ENCODE measurements at regions not wholly inside any gene's neighbourhood (a gene's known extent, or its start where the extent isn't known, plus 50 kb on each side); places are given as distances from the start of the nearest gene placed in this dataset.

DNA sequence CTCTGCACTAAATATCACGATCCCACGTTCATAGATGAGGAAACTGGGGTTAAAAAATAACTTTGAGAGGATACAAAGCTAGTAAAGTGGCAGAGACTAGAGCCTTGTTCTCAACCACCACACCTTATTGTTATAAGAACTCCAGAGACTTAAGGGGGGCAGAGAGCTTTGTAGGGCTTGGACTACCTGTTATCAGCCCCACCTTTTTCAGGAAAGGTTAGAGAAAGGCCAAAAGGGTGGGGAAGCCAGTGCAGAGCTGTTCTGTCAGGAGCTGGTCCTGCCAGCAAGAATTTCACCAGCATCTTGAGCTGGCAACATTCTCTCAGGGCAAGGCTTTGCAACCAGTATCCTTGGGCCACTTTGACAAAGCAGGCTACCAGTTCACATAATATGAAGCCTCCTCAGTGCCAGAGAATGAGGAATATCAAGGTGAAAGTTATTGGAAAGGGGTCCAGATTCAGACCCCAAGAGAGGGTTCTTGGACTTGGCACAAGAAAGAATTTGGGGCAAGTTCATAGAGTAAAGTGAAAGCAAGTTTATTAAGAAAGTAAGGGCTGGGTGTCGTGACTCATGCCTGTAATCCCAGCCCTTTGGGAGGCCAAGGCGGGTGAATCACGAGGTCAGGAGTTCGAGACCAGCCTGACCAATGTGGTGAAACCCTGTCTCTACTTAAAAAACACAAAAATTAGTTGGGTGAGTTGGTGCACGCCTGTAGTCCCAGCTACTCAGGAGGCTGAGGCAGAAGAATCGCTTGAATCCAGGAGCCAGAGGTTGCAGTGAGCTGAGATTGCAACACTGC is 66.2 kb upstream of the CLINT1 start:
- H3K4me3 ChIP-seq (ENCODE audit: low read depth, low read length), result no peak overlapping the region
- ChIA-PET POLR2A (no interaction called here), CTCF (no interaction called here)
- H3K27me3 ChIP-seq (ENCODE audit: control insufficient read depth, insufficient read depth, low read length), result no peaks in the 10 kb centered on the region
- TF ChIP-seq, protein P1, sequence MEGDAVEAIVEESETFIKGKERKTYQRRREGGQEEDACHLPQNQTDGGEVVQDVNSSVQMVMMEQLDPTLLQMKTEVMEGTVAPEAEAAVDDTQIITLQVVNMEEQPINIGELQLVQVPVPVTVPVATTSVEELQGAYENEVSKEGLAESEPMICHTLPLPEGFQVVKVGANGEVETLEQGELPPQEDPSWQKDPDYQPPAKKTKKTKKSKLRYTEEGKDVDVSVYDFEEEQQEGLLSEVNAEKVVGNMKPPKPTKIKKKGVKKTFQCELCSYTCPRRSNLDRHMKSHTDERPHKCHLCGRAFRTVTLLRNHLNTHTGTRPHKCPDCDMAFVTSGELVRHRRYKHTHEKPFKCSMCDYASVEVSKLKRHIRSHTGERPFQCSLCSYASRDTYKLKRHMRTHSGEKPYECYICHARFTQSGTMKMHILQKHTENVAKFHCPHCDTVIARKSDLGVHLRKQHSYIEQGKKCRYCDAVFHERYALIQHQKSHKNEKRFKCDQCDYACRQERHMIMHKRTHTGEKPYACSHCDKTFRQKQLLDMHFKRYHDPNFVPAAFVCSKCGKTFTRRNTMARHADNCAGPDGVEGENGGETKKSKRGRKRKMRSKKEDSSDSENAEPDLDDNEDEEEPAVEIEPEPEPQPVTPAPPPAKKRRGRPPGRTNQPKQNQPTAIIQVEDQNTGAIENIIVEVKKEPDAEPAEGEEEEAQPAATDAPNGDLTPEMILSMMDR (IDR thresholded peaks at IDR 0.05; ENCODE audit: insufficient read depth, low read depth, low read length), result no peak
- H3K36me3 ChIP-seq (ENCODE audit: control insufficient read depth, insufficient read depth, low read length), result no peaks in the 10 kb centered on the region
- no peak for DNase-seq (ENCODE audit: low read depth)

DNA sequence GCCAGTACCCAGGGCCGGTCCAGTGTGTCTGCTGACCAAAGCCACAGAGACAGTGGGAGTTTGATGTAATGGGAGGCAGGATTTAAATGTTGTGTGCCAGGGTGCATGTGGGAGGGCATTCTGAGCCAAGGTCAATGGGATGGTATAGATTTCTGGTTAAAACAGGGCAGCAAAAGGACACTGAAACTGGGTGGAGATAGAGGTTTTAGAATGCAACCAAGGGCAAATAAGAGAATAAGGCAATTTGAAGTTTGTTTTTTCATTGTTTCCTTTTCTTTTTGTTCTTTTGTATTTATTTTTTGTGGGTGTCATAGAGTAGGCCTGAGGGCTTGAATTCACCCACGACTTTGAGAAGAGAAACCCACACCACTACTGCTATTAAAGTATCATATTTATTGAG is 65.5 kb upstream of the CLINT1 start:
- no peaks in the 10 kb centered on the region for H3K36me3 ChIP-seq (ENCODE audit: control insufficient read depth, insufficient read depth, low read length)
- ChIA-PET POLR2A (no interaction called here), CTCF (no interaction called here)
- H3K27me3 ChIP-seq (ENCODE audit: control insufficient read depth, insufficient read depth, low read length), result no peaks in the 10 kb centered on the region
- no peak overlapping the region for H3K4me3 ChIP-seq (ENCODE audit: low read depth, low read length)
- TF ChIP-seq, protein P1 (IDR thresholded peaks at IDR 0.05; ENCODE audit: insufficient read depth, low read depth, low read length), result no peak
- DNase-seq (ENCODE audit: low read depth), result no peak

DNA sequence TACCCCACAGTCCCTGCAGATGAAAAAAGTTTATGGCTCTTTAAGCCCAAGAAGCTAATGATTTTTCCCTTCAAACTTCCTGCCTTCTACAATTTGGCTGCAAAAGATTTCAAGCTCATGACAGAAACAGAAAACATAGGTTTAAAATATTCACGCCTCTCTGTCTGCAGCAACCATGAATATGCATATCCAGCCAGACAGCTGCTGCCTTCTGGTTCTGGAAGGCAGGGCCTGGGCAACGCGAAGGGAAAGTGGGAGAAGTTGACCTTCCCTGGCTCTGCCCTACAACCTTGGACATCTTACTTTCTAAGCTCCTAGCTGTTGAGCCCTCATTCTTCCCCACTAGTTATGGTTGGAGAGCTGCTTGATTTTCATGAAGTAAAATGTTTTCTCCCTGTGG is 64.8 kb upstream of the CLINT1 start:
- TF ChIP-seq, protein P1 (IDR thresholded peaks at IDR 0.05; ENCODE audit: insufficient read depth, low read depth, low read length), result no peak
- no peak for DNase-seq (ENCODE audit: low read depth)
- no peak overlapping the region for H3K4me3 ChIP-seq (ENCODE audit: low read depth, low read length)
- POLR2A ChIA-PET, result interaction anchor here (0.7 kb wide), 1 partner anchor 252 kb away, joined by 3 read pairs; no protein-coding TSS in a partner anchor
- no peaks in the 10 kb centered on the region for H3K27me3 ChIP-seq (ENCODE audit: control insufficient read depth, insufficient read depth, low read length)
- no peaks in the 10 kb centered on the region for H3K36me3 ChIP-seq (ENCODE audit: control insufficient read depth, insufficient read depth, low read length)
- CTCF ChIA-PET, result interaction anchor here (0.7 to 0.8 kb wide), 2 partner anchors 9 to 68 kb away, joined by 3 read pairs; no protein-coding TSS in a partner anchor

DNA sequence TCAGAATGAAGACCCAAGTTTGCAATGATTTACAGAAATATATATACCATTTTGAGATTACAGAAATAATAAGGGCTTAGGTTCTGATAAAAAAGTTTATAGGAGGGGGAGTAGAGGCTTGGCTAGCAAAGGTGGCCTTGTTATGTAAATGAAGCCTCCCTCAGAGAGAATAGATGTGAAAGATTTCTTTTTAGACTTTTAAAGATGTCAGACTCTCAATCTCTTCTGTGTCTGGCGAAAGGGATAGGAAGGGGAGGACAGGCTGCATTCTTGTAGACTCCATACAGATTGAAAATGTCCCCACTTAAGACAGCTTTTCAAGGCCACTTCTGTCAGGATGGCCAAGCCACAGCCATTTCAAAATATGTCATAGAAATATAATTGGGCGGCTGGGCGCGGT is 63.1 kb upstream of the CLINT1 start:
- ChIA-PET CTCF (interaction anchor here (0.6 to 1.1 kb wide), 2 partner anchors 27 to 84 kb away, joined by 4 read pairs; no protein-coding TSS in a partner anchor), POLR2A (no interaction called here)

DNA sequence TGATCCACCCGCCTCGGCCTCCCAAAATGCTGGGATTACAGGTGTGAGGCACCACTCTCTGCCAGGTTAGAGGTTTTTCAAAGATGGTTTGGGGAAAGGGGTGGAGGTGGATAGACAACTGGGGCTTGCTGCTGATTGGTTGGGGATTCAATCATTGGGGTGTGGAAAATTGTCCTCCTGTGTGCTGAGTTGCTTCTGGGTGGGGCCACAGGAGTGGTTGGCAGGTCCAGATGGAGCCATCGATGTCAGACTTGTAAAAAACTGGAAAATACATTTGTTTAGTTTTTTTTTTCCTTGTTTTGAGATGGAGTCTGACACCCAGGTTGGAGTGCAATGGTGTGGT is 61.9 kb upstream of the CLINT1 start:
- no peaks in the 10 kb centered on the region for H3K36me3 ChIP-seq (ENCODE audit: control insufficient read depth, insufficient read depth, low read length)
- no peak overlapping the region for H3K4me3 ChIP-seq (ENCODE audit: low read depth, low read length)
- POLR2A ChIA-PET, result no interaction called here
- TF ChIP-seq, protein P1 (IDR thresholded peaks at IDR 0.05; ENCODE audit: insufficient read depth, low read depth, low read length), result no peak
- no peaks in the 10 kb centered on the region for H3K27me3 ChIP-seq (ENCODE audit: control insufficient read depth, insufficient read depth, low read length)
- DNase-seq (ENCODE audit: low read depth), result no peak
- CTCF ChIA-PET, result interaction anchor here (1.0 to 1.6 kb wide), 3 partner anchors 12 to 65 kb away, joined by 3 to 7 read pairs (median 3); no protein-coding TSS in a partner anchor

More for the DNA sequence above, 63.1 kb upstream of the CLINT1 start:
- H3K36me3 ChIP-seq (ENCODE audit: control insufficient read depth, insufficient read depth, low read length), result no peaks in the 10 kb centered on the region
- TF ChIP-seq, protein P1 (IDR thresholded peaks at IDR 0.05; ENCODE audit: insufficient read depth, low read depth, low read length), result no peak
- no peaks in the 10 kb centered on the region for H3K27me3 ChIP-seq (ENCODE audit: control insufficient read depth, insufficient read depth, low read length)
- no peak overlapping the region for H3K4me3 ChIP-seq (ENCODE audit: low read depth, low read length)
- DNase-seq (ENCODE audit: low read depth), result no peak
